ENCODE measurements at regions not wholly inside any gene's neighbourhood (a gene's known extent, or its start where the extent isn't known, plus 50 kb on each side); places are given as distances from the start of the nearest gene placed in this dataset.

DNA sequence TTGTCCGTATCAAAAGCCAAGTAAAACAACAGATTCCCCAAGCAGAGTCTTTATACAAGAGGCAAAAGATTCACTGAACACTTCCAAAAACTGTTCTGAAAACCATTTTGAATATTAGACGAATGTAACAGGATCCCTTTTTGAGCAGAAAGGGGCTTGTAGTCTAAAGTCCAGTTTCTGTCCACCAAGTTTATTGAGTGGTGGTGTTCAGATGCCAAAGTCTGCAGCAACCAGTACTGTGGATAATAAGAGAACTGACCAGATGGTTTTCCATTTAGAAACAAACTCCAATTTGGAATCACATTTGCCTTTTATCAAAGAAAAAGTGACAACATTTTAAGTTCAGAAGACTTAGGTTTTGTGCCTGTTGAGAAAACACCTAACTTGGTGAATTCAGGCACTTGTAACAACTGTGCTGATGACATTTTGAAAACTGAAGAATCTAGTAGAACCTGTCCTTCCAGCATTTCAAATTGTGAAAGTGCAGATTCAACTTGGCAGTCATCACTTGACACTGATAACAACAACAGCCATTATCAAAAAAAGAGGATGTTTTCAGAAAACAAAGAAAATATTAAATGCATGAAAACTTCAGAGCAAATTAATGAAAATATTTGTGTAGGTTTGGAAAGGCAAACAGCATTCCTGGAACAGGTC lies 217.1 kb downstream of the CSNK2A3 start:
- DNase-seq = no peak

DNA sequence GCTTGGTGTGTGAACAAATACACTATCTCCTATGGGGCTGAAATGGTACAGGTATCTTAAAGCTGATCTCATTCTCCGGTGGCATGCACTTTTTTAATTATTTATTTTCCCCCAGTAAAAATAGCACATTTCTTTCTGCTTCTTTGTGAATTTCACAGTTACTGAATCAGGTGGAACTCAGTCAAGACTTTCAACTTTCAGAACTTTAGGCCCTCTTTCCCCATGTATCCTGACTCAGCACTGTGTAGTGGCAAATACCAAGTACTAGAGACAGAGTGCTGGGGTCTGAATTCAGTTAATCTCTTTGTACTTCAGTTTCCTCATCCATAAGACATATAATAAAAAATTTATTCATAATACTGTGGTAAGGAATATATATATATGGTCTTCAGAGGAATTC lies 223.9 kb downstream of the CSNK2A3 start:
- no peak for DNase-seq

DNA sequence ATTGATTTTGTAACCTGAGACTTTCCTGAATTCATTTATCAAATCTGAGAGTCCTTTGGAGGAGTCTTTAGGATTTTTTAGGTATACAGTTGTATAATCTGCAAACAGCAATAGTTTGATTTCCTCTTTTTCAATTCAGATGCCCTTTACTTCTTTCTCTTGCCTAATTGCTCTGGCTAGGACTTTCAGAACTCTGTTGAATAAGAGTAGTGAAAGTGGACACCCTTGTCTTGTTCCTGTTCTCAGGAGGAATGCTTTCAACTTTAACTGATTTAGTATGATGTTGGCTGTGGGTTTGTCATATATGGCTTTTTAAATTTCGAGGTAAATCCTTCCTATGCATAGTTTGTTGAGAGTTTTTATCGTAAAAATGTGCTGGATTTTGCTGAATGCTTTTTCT lies 227.4 kb downstream of the CSNK2A3 start:
- DNase-seq = no peak

DNA sequence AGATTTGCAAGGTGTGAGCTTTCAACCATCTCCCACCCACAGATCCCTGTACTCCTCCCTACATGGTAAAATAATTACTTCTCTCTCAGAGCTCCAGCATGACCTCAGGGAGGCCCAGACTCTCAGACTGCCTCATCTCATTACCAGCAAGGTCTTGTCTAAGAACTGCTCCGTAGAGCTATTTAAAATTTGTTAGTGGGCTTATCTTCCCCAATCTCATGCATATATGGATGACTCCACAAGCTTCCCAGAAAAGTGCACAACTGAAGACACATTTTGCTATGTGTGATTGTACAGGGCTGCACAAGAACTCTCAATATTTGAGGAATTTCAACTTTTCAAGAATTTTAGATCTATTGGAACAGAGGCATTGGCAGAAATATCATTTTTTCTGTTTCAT lies 230.3 kb downstream of the CSNK2A3 start:
- no peak for DNase-seq

DNA sequence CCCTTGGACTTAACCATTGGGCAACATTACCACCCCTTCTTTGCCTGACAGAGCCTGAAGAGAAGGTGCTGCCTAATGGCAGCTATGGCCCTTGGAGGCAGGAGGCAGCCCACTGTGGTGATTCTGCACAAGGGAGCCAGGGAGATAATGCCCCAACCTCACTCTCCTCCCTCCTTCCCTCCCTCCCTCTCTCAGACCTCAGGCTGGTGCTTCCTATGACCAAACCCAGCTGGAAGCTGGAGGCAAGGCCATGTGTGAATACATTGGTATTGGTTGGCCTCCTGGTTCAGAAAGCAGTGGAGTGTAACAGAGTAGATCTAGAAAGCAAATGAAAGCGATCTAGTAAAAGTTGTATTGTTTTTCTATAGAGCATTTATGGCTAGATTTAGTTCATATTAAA lies 233.1 kb downstream of the CSNK2A3 start:
- no peak for DNase-seq

DNA sequence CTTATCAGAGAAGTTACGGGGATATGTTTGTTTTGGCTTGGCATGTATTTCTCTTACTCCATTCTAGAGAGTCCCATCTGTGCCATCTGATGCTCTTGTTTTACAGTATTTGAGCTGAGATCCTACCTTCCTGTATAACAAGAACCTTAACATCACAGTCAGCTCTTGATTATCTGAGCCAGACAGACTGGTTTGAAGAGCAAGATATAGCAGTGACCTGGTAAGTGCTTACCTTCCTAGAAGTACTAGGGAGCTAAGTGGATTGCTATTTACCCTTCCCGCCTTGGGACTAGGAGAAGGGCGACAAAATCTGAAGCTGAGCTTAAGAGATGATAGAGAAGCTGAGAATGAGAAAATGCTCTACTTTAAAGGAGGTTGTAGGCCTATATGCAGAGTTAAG lies 235.3 kb downstream of the CSNK2A3 start:
- no peak for DNase-seq

DNA sequence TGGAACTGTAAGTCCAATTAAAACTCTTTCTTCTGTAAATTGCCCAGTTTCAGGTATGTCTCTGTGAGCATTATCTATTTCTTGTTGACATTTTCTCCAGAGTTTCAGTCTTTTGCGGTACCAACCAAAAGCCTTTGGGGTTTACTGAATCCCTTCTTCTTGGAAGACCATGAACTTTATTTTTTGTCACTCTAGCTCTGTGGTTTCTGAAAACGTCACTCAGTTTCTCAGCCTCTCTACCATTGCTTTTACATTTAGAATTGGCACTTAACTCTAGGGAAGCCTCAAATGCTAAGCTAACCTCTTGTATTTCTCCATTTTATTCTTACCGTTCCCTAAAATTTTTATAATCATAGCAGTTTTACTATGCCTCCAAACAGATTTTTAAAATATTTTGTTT lies 237.6 kb downstream of the CSNK2A3 start:
- no peak for DNase-seq

DNA sequence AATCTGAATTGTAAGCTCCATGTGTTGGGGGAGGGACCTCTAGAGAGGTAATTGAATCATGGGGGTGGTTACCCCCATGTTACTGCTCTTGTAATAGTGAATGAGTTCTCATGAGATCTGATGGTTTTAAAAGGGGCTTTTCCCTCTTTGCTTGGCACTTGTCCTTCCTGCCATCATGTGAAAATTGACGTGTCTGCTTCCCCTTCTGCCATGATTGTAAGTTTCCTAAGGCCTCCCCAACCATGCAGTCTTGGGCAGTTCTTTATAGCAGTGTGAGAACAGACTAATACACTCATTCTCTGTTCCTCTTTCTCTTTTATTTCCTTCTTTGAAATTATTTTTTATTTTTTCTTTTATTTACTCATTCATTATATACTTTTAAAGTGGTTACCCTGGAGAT lies 239.4 kb downstream of the CSNK2A3 start:
- no peak for DNase-seq

DNA sequence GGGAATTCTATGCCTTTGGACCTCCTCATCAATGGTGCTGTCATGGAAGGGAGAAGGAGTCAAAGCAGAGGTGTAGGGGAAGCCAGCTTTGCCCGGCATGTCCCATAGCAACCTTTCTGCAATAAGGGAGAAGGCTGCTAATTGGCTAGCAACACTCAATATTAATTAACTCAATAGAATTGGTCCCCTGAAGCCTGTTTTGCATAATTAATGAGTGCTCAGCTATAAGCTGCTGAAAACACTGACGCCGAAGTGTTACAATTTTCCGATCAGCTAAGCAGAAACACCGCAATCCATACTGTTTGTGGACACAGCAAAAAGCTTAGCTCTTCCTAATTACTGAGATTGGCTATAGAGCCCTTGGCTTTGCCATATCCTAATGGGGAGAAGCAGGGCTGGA lies 245.0 kb downstream of the CSNK2A3 start:
- DNase-seq = no peak

DNA sequence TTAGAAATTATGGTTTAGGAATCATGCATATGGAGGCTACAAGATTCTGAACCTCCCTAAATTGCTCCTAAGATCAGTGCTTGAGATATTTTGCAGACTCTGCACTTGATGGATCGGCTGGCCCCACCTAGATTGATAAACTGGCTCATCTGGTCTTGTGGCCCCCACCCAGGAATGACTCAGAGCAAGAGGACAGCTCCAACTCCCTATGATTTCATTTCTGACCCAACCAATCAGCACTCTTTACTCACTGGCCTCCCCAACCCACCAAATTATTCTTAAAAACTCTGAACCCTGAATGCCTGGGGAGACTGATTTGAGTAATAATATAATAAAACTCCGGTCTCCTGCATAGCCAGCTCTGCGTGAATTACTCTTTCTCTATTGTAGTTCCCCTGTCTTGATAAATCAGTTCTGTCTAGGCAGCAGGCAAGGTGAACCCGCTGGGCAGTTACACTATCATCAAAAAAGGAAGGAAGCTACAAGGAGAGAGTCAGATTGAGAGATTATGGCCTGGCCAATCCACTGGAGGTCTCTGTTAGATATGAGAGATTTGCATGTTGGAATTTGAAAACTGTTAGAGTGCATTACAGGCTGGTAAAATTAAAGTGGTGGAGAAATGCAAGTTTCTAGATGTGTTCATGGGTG lies 245.8 kb downstream of the CSNK2A3 start:
- no peak for DNase-seq

DNA sequence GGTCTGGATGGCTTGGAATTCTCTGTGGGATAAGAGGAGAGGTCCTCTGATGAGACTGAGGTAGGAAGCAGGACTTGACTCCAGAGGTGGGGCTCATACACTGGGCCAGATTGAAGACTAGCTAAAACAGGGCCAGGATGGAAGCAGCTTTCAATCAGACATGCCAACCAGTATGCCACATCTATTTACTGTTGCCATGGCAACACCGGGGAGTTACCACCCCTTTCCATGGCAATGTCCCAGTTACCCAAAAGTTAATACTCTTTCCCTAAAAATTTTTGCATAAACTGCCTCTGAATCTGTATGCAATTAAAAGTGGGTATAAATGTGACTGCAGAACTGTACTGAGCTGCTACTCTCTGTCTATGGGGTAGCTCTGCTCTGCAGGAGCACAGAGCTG lies 247.5 kb upstream of the ZBED5 start:
- no peak for DNase-seq

DNA sequence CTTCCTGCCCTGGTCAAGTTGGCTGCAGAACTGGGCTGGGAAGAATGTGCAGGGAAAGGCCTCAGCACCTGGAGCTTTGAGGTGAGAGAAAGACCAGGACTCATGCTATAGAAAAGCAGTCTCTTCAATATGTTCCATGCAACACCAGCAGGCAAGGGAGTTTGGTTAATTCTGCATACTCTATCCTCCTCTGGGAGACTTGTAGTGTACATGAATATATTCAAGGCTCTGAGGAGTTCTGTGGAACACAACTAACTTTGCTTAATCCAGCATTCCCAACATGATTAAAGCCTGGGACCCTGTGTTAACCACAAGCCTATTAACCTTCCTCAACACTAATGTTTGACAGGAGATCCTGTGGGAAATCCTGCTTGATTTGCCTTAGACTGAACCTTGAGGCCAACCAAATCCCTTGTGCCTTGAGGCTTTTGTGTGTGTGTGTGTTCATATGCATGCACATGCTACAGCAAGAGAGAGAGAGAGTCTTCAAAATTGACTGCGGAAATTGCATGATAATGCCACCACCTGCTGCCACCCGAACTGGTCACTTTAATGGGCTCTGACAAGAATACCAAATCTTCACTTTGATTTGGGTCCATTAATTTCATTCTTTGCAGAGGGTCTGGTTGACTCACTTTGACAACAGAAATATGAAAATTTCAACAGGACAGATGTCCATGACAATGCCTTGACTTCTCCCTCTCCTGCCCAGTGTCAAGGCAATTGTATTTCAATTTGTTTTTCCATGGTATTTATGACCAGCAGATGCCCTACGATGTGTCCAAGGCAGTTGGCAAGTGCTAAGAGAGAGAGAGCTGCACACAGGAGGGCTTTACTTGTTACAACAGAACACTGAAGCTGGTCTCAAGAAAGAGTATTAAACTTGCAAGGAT lies 238.2 kb upstream of the ZBED5 start:
- no peak for DNase-seq

DNA sequence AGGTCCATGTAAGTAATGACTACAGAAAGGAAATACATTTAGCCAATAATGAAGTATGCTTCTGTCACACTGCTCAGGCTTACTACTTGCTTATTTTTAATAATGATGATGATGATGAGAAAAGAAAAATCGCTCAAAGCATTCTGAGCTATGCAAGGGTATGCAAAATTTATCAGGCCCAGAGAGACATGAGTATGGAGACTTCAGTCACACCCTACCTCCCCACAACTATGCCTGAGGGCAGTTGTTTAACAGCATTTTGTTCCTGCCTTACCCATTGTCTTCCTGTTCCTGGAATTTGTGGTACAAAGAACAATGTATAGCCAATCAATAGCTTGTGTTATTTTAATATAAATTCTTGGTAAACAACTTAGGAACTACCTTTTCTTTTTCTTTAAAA lies 232.6 kb upstream of the ZBED5 start:
- no peak for DNase-seq

DNA sequence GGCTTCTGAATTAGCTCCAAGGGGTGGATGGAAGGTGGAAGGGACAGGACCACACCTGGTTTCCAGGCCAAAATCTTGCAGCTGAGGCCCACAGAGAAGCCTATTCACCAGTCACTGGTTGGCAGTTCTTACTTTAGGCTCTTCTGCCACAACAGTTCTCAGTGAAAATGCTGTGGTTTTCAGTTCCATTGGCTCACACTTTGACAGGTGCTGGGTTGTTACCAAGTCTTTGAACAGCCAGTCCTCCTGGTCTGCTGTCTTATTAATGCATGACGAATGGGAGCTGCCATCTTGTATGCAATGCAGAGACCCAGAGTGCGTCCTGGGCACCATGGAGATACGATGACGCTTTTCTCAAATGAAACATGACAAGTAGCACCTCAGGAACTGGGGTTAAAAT lies 232.0 kb upstream of the ZBED5 start:
- no peak for DNase-seq

DNA sequence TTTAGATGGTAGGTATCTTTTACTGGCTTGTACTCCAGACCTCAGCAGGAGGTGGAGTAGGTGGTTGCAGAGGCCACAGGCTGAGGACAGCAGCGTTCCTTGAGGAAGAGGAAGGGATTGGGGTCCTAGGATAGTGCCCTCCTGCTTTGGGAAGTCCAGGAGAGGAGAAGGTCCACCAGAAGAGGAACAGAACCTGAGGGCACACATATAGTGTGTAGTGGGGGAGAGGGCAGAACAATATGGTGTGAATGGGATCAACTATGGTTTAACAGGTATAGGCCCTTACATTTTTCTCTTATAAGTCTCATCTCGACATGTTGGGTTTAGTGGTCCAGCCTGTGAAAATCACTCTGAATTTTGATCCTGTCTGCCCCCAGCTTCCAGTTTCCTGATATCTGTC lies 229.1 kb upstream of the ZBED5 start:
- no peak for DNase-seq

DNA sequence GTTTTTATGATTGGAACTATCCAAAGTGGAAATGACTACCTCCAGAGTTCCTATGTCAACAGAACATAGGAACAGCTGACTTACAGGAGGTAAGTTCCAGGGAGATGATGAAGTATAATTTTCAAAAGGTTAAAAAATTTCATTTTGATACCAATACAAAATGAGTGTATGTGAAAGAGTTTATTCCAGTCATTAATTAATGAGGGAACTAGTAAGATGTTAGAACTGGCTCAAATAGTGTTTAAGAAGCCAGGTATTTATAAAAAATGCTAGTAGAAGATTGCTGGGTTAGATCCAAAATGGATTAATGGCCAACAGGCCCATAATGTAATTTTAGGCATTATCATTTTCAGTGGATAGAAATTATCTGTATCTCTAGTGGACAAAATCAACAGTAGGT lies 227.7 kb upstream of the ZBED5 start:
- no peak for DNase-seq

DNA sequence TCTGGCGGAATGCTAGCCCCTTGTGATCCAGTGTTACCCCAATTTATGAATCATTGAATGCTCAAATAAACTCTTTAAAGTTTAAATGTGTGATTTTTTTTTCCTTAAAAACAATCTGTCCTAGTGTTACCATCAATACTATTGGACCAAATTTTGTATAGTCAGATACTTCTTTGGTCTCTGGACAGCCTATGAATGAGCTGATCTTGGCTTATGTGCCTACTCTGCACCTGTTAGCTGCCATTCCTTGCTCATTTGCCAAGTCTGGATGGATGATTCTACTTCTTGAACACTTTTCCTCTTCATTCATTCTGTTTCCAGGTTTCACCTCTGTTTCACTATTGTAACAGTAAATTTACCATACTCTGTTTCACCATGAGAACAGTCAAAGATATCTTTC lies 226.5 kb upstream of the ZBED5 start:
- no peak for DNase-seq

DNA sequence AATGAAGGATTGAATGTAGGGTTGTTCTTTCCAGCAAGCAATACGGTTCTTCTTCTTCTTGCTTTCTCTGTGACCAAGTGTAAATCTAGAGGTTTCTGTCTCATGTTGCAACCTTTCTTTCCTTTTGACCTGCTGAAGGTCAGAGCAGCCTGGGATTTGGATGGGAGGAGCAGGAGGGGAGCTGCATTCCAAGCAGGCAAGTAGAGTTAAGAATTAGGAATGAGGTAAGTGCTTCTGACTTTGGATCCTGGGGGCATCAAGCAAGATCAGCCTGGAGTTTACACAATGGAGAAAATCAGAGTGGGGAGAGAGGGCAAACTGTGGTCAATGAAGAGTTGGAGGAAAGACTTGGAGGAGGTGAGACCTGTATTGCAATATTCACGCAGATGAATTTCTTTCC lies 225.6 kb upstream of the ZBED5 start:
- DNase-seq = no peak

DNA sequence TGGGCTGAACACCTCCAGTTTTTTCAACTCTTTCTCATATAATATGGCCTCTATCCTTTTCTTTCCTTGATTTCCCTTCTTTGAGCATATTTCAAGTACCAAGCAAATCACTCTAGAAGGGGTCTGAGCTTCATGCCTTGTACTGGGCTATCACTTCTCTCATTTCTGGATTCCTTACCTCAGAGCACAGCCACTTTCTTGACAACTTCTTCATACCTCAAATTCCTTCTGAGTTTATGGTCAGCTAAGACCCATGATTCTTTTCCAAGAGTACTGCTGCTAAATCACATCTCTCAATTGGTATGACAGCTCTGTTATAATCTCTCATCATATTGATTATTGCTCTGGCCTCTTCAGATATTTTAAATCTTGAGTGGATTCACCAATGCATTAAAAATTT lies 224.8 kb upstream of the ZBED5 start:
- DNase-seq = no peak

DNA sequence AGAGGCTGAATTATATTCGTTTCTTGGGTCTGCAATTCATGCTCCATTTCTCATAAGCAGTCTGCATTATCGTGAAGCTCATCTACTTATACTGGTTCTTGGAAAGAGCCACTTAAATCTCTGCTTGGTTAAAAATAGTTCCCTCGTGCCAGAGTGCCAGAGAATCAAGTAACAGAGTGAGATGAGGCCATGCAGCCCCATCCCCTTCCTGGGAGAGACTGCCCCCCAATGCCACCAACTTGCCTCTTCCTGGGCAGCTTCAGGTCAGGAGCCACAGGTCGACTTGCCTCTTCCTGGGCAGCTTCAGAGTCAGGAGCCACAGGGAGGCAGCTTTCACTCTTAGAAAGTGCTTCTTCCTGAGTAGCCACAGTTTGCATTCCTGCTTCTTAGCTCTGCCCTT lies 223.9 kb upstream of the ZBED5 start:
- no peak for DNase-seq

DNA sequence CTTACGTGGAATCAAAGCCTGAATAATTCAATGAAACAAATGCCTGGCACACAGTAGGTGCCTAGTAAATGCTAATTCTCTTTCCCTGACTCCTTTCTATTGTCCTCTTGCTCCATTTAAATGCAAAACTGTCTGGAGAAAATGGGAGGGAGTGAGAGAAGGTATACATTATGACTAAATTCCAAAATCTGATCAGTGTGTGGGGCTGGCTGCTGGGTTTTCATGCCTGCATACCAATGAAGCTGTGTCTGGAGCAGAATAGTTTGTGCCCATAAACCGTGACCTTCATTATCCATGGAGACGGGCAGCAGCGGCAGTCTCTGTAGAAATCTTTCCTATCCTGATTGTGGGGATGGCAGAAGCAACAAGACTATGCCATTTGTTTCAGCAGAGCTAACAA lies 223.4 kb upstream of the ZBED5 start:
- DNase-seq = no peak

DNA sequence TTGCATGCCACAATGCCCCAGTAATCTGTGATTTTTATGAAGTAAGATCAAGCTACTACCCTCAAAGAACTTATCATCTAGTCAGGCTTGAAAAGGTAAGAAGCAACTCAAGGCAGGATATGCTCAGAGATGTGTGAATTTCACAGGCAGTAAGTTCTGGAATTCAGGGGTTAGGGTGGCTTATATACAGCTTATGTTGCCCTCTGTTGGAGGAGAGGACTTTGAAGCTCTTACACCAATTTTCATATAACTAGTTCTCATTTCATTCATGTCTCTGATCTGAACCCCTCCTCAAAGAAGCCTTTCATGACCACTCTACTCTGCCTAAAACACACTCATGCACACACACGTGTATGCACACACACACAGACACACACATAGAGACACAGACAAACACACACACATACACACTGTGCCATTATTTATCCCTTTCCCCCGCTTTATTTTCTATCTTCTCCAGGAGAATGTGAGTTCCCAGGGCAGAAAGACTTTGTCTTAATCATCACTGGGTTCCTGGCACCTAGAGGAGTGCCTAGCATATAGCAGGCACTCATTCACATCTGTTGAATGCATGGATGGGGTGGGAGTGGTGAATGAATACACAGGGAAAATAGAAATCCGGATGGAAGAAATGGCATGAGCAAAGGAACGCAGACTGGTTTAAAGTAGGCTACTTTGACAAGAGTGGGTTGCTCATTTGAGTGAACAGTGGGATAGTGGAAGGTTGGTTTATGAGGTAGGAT lies 220.7 kb upstream of the ZBED5 start:
- DNase-seq = no peak

DNA sequence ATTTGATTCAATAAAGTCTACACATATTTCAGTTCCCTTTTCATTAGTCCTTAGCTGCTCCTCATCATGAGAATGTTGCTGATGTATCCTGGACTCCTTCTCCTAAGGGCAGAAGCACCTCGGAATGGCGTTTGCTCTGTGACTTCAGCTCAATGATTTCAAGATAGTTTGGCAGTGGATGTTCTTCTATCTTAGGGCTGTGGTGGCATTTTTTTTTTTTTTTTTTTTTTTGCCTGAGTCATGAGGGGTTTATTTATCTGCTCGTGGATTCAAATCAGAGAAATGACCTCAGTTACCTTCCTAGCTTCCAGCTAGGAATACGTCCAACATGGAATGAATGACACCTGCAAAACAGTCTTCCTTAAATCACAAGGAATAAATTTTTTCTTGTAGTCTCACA lies 220.0 kb upstream of the ZBED5 start:
- DNase-seq = no peak

DNA sequence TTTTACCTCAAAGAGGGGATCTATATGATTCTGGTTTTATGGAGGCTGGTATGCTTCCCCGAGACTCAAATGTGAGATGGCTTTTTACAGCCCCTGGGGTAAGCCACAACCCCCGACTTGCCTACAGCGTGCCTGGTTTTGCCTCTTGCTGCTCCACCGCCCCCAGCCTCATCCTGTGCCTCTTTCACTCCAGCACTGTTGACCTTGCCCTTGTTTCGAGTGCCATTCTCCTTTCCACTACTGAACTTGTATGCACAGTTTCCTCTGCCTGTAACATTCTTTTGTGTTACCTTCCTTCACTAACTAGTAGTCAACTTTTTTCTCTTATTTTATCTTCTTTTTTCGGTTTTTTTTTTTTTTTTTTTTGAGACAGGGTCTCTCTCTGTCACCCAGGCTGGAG lies 219.0 kb upstream of the ZBED5 start:
- no peak for DNase-seq

Data from GF-D8 (cell line).